Trophoblast cell (in vitro differentiated cells and primary cell): ENCODE measurements at regions not wholly inside any gene's neighbourhood (a gene's known extent, or its start where the extent isn't known, plus 50 kb on each side); places are given as distances from the start of the nearest gene placed in this dataset.

Experiments used
- DNase-seq, 2 donors: peaks; one replicate each; pipeline ENCODE4 v3.0.0-alpha.2; 2016
- H2AFZ ChIP-seq: 2 replicates; pipeline ENCODE4 v1.6.1; 2013; ENCODE audit warnings: low read length, moderate library complexity, mild to moderate bottlenecking; ENCODE audit not compliant: insufficient read depth, poor library complexity
- H2AK5ac ChIP-seq: 2 replicates; pipeline ENCODE4 v1.6.1; 2013; ENCODE audit warnings: mild to moderate bottlenecking, low read length
- H2BK120ac ChIP-seq: 2 replicates; pipeline ENCODE4 v1.6.1; 2013; ENCODE audit warnings: low read length, mild to moderate bottlenecking, moderate library complexity; ENCODE audit not compliant: insufficient read depth, poor library complexity
- H2BK12ac ChIP-seq: 2 replicates; pipeline ENCODE4 v1.6.1; 2013; ENCODE audit warnings: mild to moderate bottlenecking, low read length, moderate library complexity
- H2BK5ac ChIP-seq: 2 replicates; pipeline ENCODE4 v1.6.1; 2013; ENCODE audit warnings: low read length, low read depth, moderate library complexity, mild to moderate bottlenecking; ENCODE audit not compliant: poor library complexity
- H3K14ac ChIP-seq: 2 replicates; pipeline ENCODE4 v1.6.1; 2013; ENCODE audit warnings: mild to moderate bottlenecking, low read length
- H3K18ac ChIP-seq: 2 replicates; pipeline ENCODE4 v1.6.1; 2013; ENCODE audit warnings: mild to moderate bottlenecking, low read length
- H3K23ac ChIP-seq: 2 replicates; pipeline ENCODE4 v1.6.1; 2013; ENCODE audit warnings: low read length
- H3K27ac ChIP-seq: 2 replicates; pipeline ENCODE4 v1.5.1; 2013; ENCODE audit warnings: low read depth, mild to moderate bottlenecking, inconsistent platforms, low read length, moderate library complexity
- H3K27me3 ChIP-seq: 2 replicates; pipeline ENCODE4 v1.6.1; 2013; ENCODE audit warnings: inconsistent platforms, mild to moderate bottlenecking, low read length, moderate library complexity; ENCODE audit not compliant: insufficient read depth
- H3K36me3 ChIP-seq, 2 experiments: 1 replicate in 1 of 2; 2 replicates in 1 of 2; pipeline ENCODE4 v1.6.1; 2013; ENCODE audit warnings: low read length in 2 of 2, mild to moderate bottlenecking in 2 of 2, moderate library complexity in 1 of 2; ENCODE audit not compliant: insufficient read depth in 2 of 2, control insufficient read depth in 1 of 2
- H3K4ac ChIP-seq: 2 replicates; pipeline ENCODE4 v1.6.1; 2013; ENCODE audit warnings: low read depth, mild to moderate bottlenecking, low read length, moderate library complexity
- H3K4me1 ChIP-seq, 2 experiments: 1 replicate in 1 of 2; 2 replicates in 1 of 2; pipeline ENCODE4 v1.6.1; 2013; ENCODE audit warnings: low read length in 2 of 2, mild to moderate bottlenecking in 2 of 2, moderate library complexity in 1 of 2; ENCODE audit not compliant: insufficient read depth in 2 of 2, control insufficient read depth in 1 of 2
- H3K4me2 ChIP-seq: 2 replicates; pipeline ENCODE4 v1.6.1; 2013; ENCODE audit warnings: inconsistent platforms, mild to moderate bottlenecking, low read length, moderate library complexity
- H3K4me3 ChIP-seq: 2 replicates; pipeline ENCODE4 v1.5.1; 2013; ENCODE audit warnings: mild to moderate bottlenecking, low read depth, low read length, inconsistent platforms
- H3K79me1 ChIP-seq: one replicate; pipeline ENCODE4 v1.6.1; 2013; ENCODE audit warnings: low read length
- H3K79me2 ChIP-seq: 2 replicates; pipeline ENCODE4 v1.6.1; 2013; ENCODE audit warnings: low read length, mild to moderate bottlenecking; ENCODE audit not compliant: control insufficient read depth, insufficient read depth, poor library complexity
- H3K9ac ChIP-seq: 2 replicates; pipeline ENCODE4 v1.6.1; 2013; ENCODE audit warnings: mild to moderate bottlenecking, low read length
- H3K9me3 ChIP-seq: 2 replicates; pipeline ENCODE4 v1.6.1; 2013; ENCODE audit warnings: low read depth, mild to moderate bottlenecking, control low read depth, inconsistent platforms, low read length; ENCODE audit not compliant: insufficient read depth
- H4K12ac ChIP-seq: 2 replicates; pipeline ENCODE4 v1.6.1; 2013; ENCODE audit warnings: low read depth, mild to moderate bottlenecking, low read length, moderate library complexity
- H4K8ac ChIP-seq: 2 replicates; pipeline ENCODE4 v1.6.1; 2013; ENCODE audit warnings: low read depth, mild to moderate bottlenecking, low read length, moderate library complexity
- H4K91ac ChIP-seq: one replicate; pipeline ENCODE4 v1.6.1; 2013; ENCODE audit warnings: low read depth, mild to moderate bottlenecking, low read length, moderate library complexity
- WGBS: extraction: QIAGEN DNeasy Blood & Tissue Kit; methylation state at CpG from one replicate; pipeline ENCODE4 v1.1.7; 2013; ENCODE audit warnings: missing lambda C conversion rate; ENCODE audit not compliant: insufficient read length, insufficient coverage; ENCODE audit errors: extremely low coverage; 5-methylcytosine and 5-hydroxymethylcytosine counted together

DNA sequence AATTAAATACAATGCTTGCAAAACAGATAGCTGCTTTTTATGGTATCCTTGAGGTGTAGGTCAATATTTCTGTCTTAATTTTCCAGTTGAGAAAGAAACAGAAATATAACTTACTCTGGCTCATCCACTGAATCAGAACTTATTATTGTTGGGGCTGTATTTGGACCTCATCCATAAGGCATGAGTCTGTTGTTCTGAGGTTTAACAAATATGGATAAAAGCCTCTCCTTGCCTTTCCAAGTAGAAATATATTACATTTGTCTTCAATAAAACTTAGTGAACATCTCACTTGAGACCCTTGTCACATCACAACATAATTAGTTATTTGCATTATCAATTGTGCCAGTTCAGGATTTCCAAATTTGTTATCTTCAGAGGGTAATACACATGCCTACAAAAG lies 525.8 kb downstream of the AGTPBP1 start:
- H3K4me1 ChIP-seq = no peaks in the 10 kb centered on the region
- H2BK12ac ChIP-seq = no peak overlapping the region
- H2BK5ac ChIP-seq = no peak overlapping the region
- no peak overlapping the region for H3K18ac ChIP-seq
- no peaks in the 10 kb centered on the region for H3K36me3 ChIP-seq
- H4K8ac ChIP-seq = no peak overlapping the region
- no peaks in the 10 kb centered on the region for H3K79me1 ChIP-seq
- no peak overlapping the region for H2AK5ac ChIP-seq
- H2AFZ ChIP-seq = no peak overlapping the region
- DNase-seq = no peak
- H3K4me2 ChIP-seq = no peak overlapping the region
- H3K9ac ChIP-seq = no peak overlapping the region
- no peaks in the 10 kb centered on the region for H3K79me2 ChIP-seq
- H3K23ac ChIP-seq = no peak overlapping the region
- no peak overlapping the region for H2BK120ac ChIP-seq
- no peaks in the 10 kb centered on the region for H3K9me3 ChIP-seq
- H3K4ac ChIP-seq = no peak overlapping the region
- no peak overlapping the region for H3K27ac ChIP-seq
- H3K14ac ChIP-seq = no peak overlapping the region
- no peak overlapping the region for H4K12ac ChIP-seq
- H3K27me3 ChIP-seq = no peaks in the 10 kb centered on the region
- no peak overlapping the region for H4K91ac ChIP-seq
- no peak overlapping the region for H3K4me3 ChIP-seq

DNA sequence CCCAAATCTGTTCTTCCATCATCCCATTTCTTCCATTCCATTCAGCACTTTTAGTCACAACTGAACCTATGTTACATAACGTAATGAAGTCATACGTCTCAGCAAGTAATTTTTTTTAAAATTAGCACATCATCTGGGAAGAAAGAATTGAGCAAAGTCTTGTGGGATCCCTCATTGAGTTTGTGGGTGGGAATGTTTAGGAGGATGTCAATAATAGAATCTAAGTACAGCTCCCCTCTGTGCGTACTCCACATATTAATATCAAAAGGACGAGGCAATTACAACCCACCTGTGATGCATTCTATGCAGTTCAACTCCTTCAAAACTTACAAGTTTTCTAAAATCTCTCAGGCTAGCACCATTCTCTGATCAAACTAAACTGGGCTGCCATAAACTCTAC lies 526.3 kb downstream of the AGTPBP1 start:
- Histone ChIP-seq H2BK5ac (no peak overlapping the region), H3K9me3 (no peaks in the 10 kb centered on the region), H3K36me3 (no peaks in the 10 kb centered on the region), H4K12ac (no peak overlapping the region), H3K23ac (no peak overlapping the region), H2BK12ac (no peak overlapping the region), H3K18ac (no peak overlapping the region), H3K79me1 (no peaks in the 10 kb centered on the region), H4K91ac (no peak overlapping the region), H4K8ac (no peak overlapping the region), H3K4me3 (no peak overlapping the region), H3K27me3 (no peaks in the 10 kb centered on the region), H3K4ac (no peak overlapping the region), H2BK120ac (no peak overlapping the region), H3K4me2 (no peak overlapping the region), H3K27ac (no peak overlapping the region), H3K14ac (no peak overlapping the region), H3K4me1 (no peaks in the 10 kb centered on the region), H3K9ac (no peak overlapping the region), H2AK5ac (no peak overlapping the region), H2AFZ (no peak overlapping the region), H3K79me2 (no peaks in the 10 kb centered on the region)
- WGBS = no CpG with 5 or more reads among the region's 4 CpGs
- no peak for DNase-seq

DNA sequence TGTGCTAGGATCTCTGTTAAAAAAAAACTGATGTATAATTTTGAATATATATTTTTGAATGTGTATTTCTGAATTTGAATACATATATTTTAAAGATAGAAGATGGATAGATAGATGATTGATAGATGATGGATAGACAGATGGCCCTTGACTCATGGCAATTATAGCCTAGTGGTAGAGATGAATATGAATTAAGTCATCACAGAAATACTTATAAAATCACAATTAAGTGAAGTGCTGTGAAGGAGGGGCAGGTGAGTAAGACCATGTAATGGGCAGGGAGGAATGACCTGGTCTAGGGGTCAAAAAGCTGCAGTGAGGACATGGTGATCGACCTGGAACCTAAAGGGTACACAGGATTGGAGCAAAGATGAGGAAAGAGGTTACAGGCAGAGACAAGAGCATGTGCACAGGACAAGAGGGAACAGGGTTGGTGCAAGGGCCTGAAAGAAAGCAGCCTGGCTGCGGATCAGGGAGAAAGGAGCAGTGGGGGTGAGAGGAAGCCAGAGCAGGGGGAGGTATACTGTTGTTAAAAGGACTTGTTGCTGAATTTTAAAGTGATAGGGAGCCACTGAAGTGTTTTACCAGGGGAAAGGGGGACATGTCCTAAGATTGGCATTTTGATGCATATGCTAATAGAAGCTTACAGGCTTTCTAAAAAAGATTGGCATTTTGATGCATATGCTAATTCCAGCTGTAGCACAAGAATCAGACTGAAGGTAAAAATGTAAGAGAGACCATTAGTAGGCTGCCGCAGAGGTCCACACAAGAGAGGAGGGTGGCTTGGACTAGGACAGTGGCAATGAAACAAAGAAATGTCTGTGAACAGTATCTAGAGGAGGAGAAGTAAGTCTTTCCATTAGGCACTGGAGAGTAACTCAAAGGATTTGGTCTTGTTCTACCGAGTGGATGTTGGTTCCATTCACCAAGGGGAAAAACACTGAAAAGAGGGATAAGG lies 527.8 kb downstream of the AGTPBP1 start:
- H3K4me2 ChIP-seq = no peak overlapping the region
- no peaks in the 10 kb centered on the region for H3K79me1 ChIP-seq
- no peak for DNase-seq
- WGBS = no CpG with 5 or more reads among the region's 4 CpGs
- no peak overlapping the region for H3K27ac ChIP-seq
- no peaks in the 10 kb centered on the region for H3K4me1 ChIP-seq
- H3K4me3 ChIP-seq = no peak overlapping the region
- no peak overlapping the region for H2BK12ac ChIP-seq
- no peaks in the 10 kb centered on the region for H3K9me3 ChIP-seq
- H2BK5ac ChIP-seq = no peak overlapping the region
- H3K18ac ChIP-seq = no peak overlapping the region
- H3K9ac ChIP-seq = no peak overlapping the region
- H4K12ac ChIP-seq = no peak overlapping the region
- H3K79me2 ChIP-seq = no peaks in the 10 kb centered on the region
- H3K27me3 ChIP-seq = no peaks in the 10 kb centered on the region
- no peak overlapping the region for H2AFZ ChIP-seq
- H3K23ac ChIP-seq = no peak overlapping the region
- no peak overlapping the region for H3K4ac ChIP-seq
- no peak overlapping the region for H3K14ac ChIP-seq
- H3K36me3 ChIP-seq = no peaks in the 10 kb centered on the region
- H2AK5ac ChIP-seq = no peak overlapping the region
- H4K91ac ChIP-seq = no peak overlapping the region
- no peak overlapping the region for H4K8ac ChIP-seq
- H2BK120ac ChIP-seq = no peak overlapping the region

GRCh38 chr9:85212887-85213286 lies 528.9 kb downstream of the AGTPBP1 start:
- Histone ChIP-seq H2AK5ac (no peak overlapping the region), H4K12ac (no peak overlapping the region), H3K4ac (no peak overlapping the region), H3K9me3 (no peaks in the 10 kb centered on the region), H4K91ac (no peak overlapping the region), H2BK5ac (no peak overlapping the region), H3K14ac (no peak overlapping the region), H3K79me2 (no peaks in the 10 kb centered on the region), H3K36me3 (no peaks in the 10 kb centered on the region), H3K27me3 (no peaks in the 10 kb centered on the region), H3K4me3 (no peak overlapping the region), H3K79me1 (no peaks in the 10 kb centered on the region), H3K27ac (no peak overlapping the region), H3K4me1 (no peaks in the 10 kb centered on the region), H2AFZ (no peak overlapping the region), H2BK120ac (no peak overlapping the region), H2BK12ac (no peak overlapping the region), H4K8ac (no peak overlapping the region), H3K4me2 (no peak overlapping the region), H3K9ac (no peak overlapping the region), H3K23ac (no peak overlapping the region), H3K18ac (no peak overlapping the region)
- peak; percentile 17 to 48 for DNase-seq
- WGBS = no CpG with 5 or more reads among the region's 2 CpGs
